ENCODE measurements at regions not wholly inside any gene's neighbourhood (a gene's known extent, or its start where the extent isn't known, plus 50 kb on each side); places are given as distances from the start of the nearest gene placed in this dataset.

DNA sequence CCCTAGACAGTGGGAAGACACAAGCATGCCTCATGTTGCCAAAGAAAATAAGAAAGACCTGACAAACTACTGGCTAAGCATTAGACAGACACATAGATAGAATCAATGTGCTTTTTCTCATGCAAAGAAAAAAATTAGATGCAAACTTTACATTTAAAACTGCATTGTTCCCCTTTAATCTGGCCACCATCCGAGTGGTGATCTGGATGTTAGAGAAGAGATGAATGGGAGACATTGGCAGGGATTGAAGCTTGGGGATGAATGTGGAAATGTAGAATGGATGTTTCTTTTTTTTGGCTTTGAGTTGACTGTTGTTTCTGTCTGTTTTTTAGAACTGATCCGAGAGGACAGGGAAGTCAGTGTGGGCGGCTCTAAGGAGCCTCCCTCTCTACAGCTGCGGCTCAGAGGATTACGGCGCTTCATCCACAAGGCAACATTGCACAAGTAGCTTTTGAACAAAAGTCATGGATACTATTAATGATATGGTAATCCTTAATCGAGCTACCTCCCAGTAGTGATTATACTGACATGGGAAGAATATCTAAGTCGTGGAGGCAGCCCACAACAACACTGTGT is 53.0 kb downstream of the HELT start:
- DNase-seq (ENCODE audit: low read depth in 2 of 2) = no peak

DNA sequence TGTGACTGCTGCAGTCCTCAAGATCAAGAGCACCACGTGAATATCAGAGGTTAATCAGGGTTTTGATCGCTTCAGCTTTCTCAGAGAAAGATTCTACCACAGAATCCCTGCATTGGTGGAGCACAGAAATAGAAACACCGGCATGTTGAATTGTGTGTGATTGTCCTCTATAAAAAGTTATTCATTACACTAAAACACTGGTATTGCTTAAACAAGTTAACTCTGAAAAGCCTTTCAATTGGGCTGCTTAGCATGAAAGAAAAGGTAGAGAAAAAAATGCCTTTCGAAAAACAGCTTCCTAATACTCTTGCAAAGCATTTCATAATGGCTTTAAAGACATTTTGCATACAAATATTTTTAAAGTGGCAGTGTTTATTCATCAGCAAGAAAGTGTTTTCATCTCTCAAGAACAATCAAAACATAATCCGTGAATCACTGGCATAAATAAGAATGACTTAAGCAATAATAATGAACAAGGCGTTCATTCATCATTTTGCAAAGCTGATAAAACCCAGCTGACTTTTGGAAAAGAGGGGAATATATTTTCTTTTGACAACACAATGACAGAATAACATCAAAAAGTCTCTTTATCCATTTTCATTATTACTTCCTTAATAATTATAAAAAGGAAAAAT is 61.1 kb downstream of the HELT start:
- DNase-seq (ENCODE audit: low read depth in 2 of 2) = no peak

DNA sequence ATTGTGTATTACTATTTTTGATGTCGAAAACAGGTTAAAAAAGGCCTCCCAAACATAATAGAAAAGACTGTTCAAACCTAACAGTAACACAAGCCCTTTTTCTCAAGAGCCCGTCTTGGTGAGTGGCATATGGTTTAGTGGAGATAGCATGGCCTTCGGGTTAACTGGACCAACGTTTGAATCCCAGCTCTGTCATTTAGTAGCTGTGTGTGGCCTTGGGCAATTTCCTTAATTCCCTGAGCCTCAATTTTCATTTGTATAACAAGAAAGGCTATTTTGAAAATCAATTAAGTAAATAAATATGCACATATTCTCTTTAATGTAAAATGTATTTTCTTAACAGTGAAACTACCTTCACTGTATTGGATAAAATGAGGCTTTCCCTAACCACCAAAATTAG is 62.3 kb downstream of the HELT start:
- no peak for DNase-seq (ENCODE audit: low read depth in 2 of 2)

GRCh38 chr4:185082561-185082960 is 60.5 kb upstream of the SLC25A4 start:
- peak in 1 of 2 donors; percentile 3 for DNase-seq (ENCODE audit: low read depth in 2 of 2)

GRCh38 chr4:185086053-185086452 is 57.0 kb upstream of the SLC25A4 start:
- DNase-seq (ENCODE audit: low read depth in 2 of 2) = no peak

- no peak for DNase-seq (ENCODE audit: low read depth in 2 of 2)
Measured at GRCh38 chr4:185088899-185089298, 54.2 kb upstream of the SLC25A4 start.

- DNase-seq (ENCODE audit: low read depth in 2 of 2) = no peak
Measured at GRCh38 chr4:185090592-185090991, 52.5 kb upstream of the SLC25A4 start.

DNA sequence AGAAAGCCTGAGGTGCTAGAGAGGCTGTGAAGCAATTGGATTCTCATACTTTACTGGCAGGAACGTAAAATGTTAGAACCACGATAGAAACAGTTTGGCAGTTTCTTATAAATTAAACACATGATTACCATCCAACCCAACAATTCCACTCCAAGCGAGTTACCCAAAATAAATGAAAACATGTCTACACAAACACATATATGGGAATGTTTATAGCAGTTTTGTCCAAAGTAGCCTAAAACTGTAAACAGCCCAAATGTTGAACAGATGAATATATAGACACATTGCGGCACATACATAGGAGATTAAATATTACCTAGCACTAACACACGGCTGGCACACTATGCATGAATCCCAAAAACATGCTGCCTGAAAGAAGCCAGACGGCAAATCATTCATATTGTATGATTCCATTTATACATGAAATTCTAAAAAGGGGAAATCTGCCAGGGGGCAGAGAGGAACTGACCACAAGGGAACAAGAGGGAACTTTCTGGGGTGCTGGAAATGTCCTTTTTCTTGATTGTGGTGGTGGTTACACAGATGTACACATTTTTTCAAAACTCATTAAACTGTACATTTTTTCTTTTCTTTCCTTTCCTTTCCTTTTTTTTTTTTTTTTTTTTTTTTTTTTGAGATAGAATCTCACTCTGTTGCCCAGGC is 50.4 kb upstream of the SLC25A4 start:
- DNase-seq (ENCODE audit: low read depth in 2 of 2) = no peak
